ENCODE measurements at regions not wholly inside any gene's neighbourhood (a gene's known extent, or its start where the extent isn't known, plus 50 kb on each side); places are given as distances from the start of the nearest gene placed in this dataset.

GRCh38 chr1:195173753-195174152 lies 1434.5 kb downstream of the KCNT2 start:
- TF ChIP-seq POLR2A (IDR thresholded peaks at IDR 0.05; ENCODE audit: low read depth, low read length), result no peak
- TF ChIP-seq POLR2AphosphoS5 (IDR thresholded peaks at IDR 0.05; ENCODE audit: low read depth, low read length), result no peak
- TF ChIP-seq TAF1 (IDR thresholded peaks at IDR 0.05; ENCODE audit: low read depth, low read length), result no peak
- no peak for TF ChIP-seq SPI1 (IDR thresholded peaks at IDR 0.05; ENCODE audit: low read depth, low read length)
- TF ChIP-seq POU2F2 (IDR thresholded peaks at IDR 0.05; ENCODE audit: low read depth, low read length), result no peak
- TF ChIP-seq PAX5 (IDR thresholded peaks at IDR 0.05; ENCODE audit: insufficient read depth, low read length, severe bottlenecking), result no peak
